Loucy (cell line): ENCODE measurements at regions not wholly inside any gene's neighbourhood (a gene's known extent, or its start where the extent isn't known, plus 50 kb on each side); places are given as distances from the start of the nearest gene placed in this dataset.

ENCODE experiments used
- CTCF ChIP-seq: fragments of 200-600 bp; sonication (generic); conservative IDR thresholded peaks from 2 replicates; pipeline ENCODE4 v1.5.1; 2014; ENCODE audit warnings: mild to moderate bottlenecking, antibody characterized with exemption, low read length
- EZH2phosphoT487 ChIP-seq: fragments of 200-600 bp; IDR thresholded peaks from 2 replicates; pipeline ENCODE4 v1.6.1; 2018; ENCODE audit warnings: antibody characterized with exemption, mild to moderate bottlenecking, moderate library complexity, borderline replicate concordance

- TF ChIP-seq CTCF (no peak), EZH2phosphoT487 (no peak)
These were observed 93.1 kb downstream of the TUSC7 start for GRCh38 chr3:116802651-116803050.
